ENCODE measurements at regions not wholly inside any gene's neighbourhood (a gene's known extent, or its start where the extent isn't known, plus 50 kb on each side); places are given as distances from the start of the nearest gene placed in this dataset.
A peak's percentile ranks its signal among the peaks of the same experiment; 100 is the strongest.

DNA sequence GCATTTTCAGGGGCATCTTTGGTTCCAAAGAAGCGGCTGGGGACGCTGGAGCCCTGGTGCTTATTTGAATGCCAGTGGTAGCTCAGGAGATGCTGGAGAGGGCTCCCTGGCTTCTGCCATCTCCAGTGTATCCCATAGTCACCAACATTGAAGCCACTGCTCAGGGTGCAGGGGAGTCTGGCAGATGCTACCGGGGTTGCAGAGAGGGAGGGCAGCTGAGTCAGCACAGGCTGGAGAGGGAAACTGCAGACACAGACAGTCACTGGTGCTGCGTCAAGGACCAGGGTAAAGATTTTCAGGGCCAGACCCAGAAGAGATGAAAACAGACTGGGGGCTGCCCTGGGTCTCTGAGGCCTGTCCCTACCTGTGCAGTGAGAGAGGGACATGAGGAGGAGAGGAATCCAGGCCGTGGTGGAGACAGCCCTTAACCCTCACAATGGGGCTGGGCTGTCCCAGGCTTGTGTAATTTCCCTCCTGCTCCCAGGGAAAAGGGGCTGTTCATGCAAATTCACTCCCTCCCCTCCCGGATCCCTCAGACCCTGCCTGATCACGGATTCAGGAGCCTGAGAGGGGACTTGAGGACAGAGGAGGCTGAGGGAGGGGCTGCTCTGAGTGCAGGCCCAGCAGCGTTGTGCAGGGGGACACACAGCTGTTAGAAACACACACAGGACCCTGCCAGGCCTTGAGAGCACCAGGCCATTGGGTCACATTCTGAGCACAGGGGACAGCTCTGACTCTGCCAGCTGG lies 126.9 kb upstream of the GRK3 start:
- TF ChIP-seq, protein P1, sequence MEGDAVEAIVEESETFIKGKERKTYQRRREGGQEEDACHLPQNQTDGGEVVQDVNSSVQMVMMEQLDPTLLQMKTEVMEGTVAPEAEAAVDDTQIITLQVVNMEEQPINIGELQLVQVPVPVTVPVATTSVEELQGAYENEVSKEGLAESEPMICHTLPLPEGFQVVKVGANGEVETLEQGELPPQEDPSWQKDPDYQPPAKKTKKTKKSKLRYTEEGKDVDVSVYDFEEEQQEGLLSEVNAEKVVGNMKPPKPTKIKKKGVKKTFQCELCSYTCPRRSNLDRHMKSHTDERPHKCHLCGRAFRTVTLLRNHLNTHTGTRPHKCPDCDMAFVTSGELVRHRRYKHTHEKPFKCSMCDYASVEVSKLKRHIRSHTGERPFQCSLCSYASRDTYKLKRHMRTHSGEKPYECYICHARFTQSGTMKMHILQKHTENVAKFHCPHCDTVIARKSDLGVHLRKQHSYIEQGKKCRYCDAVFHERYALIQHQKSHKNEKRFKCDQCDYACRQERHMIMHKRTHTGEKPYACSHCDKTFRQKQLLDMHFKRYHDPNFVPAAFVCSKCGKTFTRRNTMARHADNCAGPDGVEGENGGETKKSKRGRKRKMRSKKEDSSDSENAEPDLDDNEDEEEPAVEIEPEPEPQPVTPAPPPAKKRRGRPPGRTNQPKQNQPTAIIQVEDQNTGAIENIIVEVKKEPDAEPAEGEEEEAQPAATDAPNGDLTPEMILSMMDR (IDR thresholded peaks at IDR 0.05; ENCODE audit: low read depth, low read length, missing control alignments) = no peak
- no peak overlapping the region for H3K4me3 ChIP-seq (replicated peaks; ENCODE audit: low read depth, low read length)
- DNase-seq (ENCODE audit: extremely low read depth, low read depth) = no peak

DNA sequence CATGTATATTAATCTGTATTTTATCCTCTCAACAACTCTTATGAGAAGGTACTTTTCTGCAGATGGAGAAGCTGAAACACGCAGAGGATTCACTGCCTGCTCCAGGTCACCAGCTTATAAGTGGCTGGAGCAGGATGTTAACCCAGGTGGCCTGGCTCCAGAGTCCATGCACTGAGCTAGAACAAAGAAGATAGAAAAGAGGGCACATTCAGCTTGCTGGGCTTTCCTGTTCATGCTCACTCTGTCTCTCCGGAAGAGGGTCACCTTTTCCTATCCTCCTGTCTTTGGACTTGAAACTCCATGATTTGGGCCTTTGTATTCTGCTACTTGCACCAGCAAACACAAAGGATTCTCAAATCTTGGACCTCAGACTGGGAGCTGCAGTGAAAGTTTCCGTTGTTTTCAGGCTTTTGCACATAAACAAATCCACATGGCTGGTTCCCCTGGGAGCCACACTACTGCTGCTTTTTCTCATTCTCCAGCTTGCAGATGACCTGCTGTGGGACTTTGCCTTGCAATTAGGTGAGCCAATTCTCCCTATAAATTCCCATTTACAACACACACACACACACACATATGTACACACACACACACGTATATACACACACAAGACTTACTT lies 117.3 kb upstream of the GRK3 start:
- DNase-seq (ENCODE audit: extremely low read depth, low read depth) = no peak
- peak overlapping the region; percentile 89 for H3K4me3 ChIP-seq (replicated peaks; ENCODE audit: low read depth, low read length)

DNA sequence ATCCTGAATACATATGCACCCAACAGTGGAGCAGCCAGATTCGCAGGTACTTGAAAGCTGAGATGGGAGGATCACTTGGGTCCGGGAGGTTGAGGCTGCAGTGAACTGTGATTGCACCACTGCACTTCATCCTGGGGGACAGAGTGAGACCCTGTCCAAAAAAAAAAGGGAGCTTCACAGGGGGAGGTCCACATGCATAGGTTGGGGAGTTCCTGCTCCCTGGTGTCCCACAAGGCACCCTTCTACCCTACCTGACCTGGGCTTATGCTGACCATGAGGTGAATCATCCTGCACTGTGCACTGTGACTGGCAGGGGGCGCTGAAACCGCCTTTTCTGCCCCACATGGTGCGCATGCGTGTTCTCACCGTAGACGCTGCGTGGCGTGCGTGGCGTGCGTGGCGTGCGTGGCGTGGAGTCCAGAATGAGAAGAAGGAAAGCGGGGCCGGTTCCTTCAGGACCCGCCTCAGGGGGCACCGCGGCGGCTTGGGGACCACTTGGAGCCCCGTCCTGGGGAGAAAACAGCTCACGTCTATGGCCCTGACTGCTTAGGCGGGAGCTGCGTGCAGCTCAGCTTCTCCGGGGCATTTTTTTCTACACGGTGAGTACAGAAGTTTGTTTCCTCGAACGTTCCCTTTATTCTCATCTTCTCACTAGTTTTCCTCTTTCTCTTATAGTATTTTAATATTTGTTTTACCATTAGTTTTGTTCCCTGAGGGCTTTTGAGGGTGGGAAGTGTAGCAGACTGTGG lies 116.6 kb upstream of the GRK3 start:
- TF ChIP-seq, protein P1 (IDR thresholded peaks at IDR 0.05; ENCODE audit: low read depth, low read length, missing control alignments) = peak; percentile 90
- peak; percentile 75 for DNase-seq (ENCODE audit: extremely low read depth, low read depth)
- peak overlapping the region; percentile 89 for H3K4me3 ChIP-seq (replicated peaks; ENCODE audit: low read depth, low read length)

More for the DNA sequence above, 117.3 kb upstream of the GRK3 start:
- TF ChIP-seq, protein P1 (IDR thresholded peaks at IDR 0.05; ENCODE audit: low read depth, low read length, missing control alignments) = no peak

DNA sequence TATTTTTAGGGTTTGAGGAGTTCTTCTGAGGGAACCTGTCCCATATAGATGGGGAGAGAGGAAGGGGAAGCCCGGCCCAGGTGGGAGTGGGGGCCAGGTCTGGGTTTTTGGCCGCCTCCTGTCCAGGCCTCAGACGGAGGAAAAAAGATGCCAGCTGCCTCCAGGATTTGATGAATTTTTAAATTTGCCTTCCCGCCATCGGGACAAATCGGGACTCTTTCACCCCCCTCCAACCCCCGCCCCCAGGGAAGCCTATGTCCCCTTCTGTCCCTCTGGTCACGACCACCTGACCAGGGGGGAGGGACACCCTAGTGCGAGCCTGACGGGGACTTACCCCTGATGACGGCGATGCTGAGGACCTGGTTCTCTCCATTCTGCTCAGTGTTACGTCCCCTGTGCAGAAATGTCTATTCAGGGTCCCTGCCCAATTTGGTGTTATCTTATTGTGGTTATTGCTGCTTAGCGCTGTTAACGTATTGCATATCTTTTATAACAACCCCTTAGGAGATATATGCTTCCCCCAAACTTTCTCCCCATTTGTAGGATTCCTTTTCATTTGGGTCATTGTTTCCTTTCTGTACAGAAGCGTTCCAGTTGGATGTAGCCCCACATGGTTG lies 115.9 kb upstream of the GRK3 start:
- H3K4me3 ChIP-seq (replicated peaks; ENCODE audit: low read depth, low read length) = peak overlapping the region; percentile 89
- no peak for DNase-seq (ENCODE audit: extremely low read depth, low read depth)
- TF ChIP-seq, protein P1 (IDR thresholded peaks at IDR 0.05; ENCODE audit: low read depth, low read length, missing control alignments) = no peak

DNA sequence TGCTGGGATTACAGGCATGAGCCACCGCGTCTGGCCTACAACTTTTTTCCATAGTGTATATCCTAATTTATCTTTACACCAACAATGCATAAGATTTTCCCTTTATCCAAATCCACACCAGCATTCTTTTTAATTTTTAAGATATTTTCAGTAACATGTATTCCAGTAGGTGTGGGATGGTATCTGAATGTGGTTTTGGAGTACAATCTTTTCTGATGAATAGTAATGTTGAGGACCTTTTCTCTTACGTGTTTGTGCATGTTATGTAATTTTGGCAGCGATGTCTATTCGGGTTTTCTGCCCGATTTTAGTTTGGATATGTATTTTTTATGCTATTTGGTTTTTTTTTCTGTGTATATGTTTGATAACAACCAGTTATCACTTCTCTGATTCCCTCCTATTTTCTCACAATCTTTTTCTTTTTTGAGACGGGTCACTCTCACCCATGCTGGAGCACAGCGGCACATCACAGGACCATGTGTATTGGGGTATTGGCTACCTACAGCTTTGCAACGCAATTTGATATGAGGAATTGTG lies 114.6 kb upstream of the GRK3 start:
- H3K4me3 ChIP-seq (replicated peaks; ENCODE audit: low read depth, low read length) = peak overlapping the region; percentile 89
- TF ChIP-seq, protein P1 (IDR thresholded peaks at IDR 0.05; ENCODE audit: low read depth, low read length, missing control alignments) = no peak
- DNase-seq (ENCODE audit: extremely low read depth, low read depth) = no peak

DNA sequence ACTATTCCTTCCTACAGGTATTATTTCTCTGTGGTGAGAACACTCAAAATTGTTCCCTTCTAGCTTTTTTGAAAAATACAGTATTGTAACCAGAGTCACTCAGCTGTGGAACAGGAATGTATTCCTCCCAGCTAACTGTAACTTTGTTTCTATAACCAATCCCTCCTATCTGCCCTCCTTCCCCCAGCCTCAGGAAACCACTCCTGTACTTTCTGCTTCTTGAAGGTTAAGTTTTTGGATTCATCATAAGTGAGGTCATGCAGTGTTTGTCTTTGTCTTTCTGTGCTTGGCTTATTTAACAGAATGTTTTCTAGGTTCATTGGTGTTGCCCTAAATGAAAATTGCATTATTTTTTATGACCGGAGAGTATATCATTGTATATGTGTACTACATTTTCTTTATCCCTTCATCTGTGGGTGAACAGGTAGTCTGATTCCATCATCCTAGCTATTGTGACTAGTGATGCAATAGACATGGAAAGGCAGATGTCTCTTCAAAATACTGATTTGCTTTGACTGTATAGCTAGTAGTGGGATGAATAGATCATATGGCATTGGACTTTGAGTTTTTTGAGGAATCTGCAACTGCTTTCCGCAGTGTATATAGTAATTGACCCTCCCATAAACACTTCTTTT lies 112.9 kb upstream of the GRK3 start:
- no peak overlapping the region for H3K4me3 ChIP-seq (replicated peaks; ENCODE audit: low read depth, low read length)
- TF ChIP-seq, protein P1 (IDR thresholded peaks at IDR 0.05; ENCODE audit: low read depth, low read length, missing control alignments) = no peak
- DNase-seq (ENCODE audit: extremely low read depth, low read depth) = no peak

All from HFF-Myc (cell line).